HepG2 (cell line): ENCODE measurements at regions not wholly inside any gene's neighbourhood (a gene's known extent, or its start where the extent isn't known, plus 50 kb on each side); places are given as distances from the start of the nearest gene placed in this dataset.

Source experiments
- ATAC-seq: fragments of 200-7000 bp; cut with Tn5 transposase; 3 replicates; pipeline ENCODE4 v1.9.1; 2020; ENCODE audit warnings: mild to moderate bottlenecking, moderate library complexity
- BruUV-seq: library from RNA; stranded (reverse); fragments of 400-500 nt; replicated peaks from 2 replicates; lab custom pipeline; 2021; lab: Mats Ljungman, UMichigan
- CTCF ChIA-PET: fragments of 300-600 bp; formaldehyde crosslinking; extraction: SDS; loops from one replicate; lab custom pipeline; 2021; ENCODE audit warnings: low total read pairs, inconsistent platforms, low intra/inter-chr PET ratio; lab: Yijun Ruan, JAX
- POLR2A ChIA-PET: fragments of 350-600 bp; sonication (Branson Sonifier 250); formaldehyde crosslinking; loops from one replicate; lab custom pipeline; 2020; ENCODE audit warnings: antibody characterized with exemption, inconsistent platforms; lab: Yijun Ruan, JAX
- DNase-seq: peaks from one replicate; pipeline ENCODE4 v3.0.0-alpha.2; 2015; ENCODE audit warnings: low spot score
- FAIRE-seq: peaks from 3 replicates; lab custom pipeline; 2011; peaks lifted over from hg19 to GRCh38; lab: Jason Lieb, UNC
- H2AFZ ChIP-seq: one replicate; pipeline ENCODE4 v1.6.1; 2011; ENCODE audit warnings: low read length, inconsistent platforms
- H3K27ac ChIP-seq: fragments of 300-600 bp; 3 replicates; pipeline ENCODE4 v1.8.0; 2011; ENCODE audit warnings: mixed run types, mild to moderate bottlenecking, mixed read lengths, low read length, inconsistent platforms; ENCODE audit not compliant: insufficient read depth; ENCODE audit errors: extremely low read length
- H3K27me3 ChIP-seq, 2 experiments: fragments of 200-600 bp in 1 of 2; 2 replicates in 1 of 2; 3 replicates in 1 of 2; pipeline versions ENCODE4 v1.6.0 to v1.8.0; 2011; ENCODE audit warnings: low read length in 2 of 2, mild to moderate bottlenecking in 2 of 2, moderate library complexity in 2 of 2, inconsistent platforms in 1 of 2; ENCODE audit not compliant: insufficient read depth in 2 of 2, control insufficient read depth in 1 of 2
- H3K36me3 ChIP-seq, 2 experiments: fragments of 200-600 bp in 1 of 2; replicated peaks in 1 of 2; 2 replicates in 1 of 2; 3 replicates in 1 of 2; pipeline versions ENCODE4 v1.5.1 to v1.8.0; 2011; ENCODE audit warnings: low read length in 2 of 2, inconsistent platforms in 1 of 2; ENCODE audit not compliant: insufficient read depth in 2 of 2, control insufficient read depth in 1 of 2
- H3K4me1 ChIP-seq: 2 replicates; pipeline ENCODE4 v1.5.1; 2012; ENCODE audit warnings: low read length, inconsistent platforms; ENCODE audit not compliant: insufficient read depth
- H3K4me2 ChIP-seq: 2 replicates; pipeline ENCODE4 v1.6.0; 2011; ENCODE audit warnings: low read depth, low read length, inconsistent platforms
- H3K4me3 ChIP-seq, 3 experiments: fragments of 200-600 bp in 1 of 3; sonication (generic), shearing (Covaris generic) in 1 of 3; replicated peaks in 1 of 3; 2 replicates each; pipeline ENCODE4 v1.5.1; 2011 to 2016; ENCODE audit warnings: low read length in 3 of 3, inconsistent platforms in 2 of 3, low read depth in 2 of 3, mild to moderate bottlenecking in 2 of 3, control low read depth in 1 of 3, mixed read lengths in 1 of 3; ENCODE audit not compliant: insufficient read depth in 1 of 3
- H3K79me2 ChIP-seq: one replicate; pipeline ENCODE4 v1.6.1; 2011; ENCODE audit warnings: low read length, inconsistent platforms; ENCODE audit not compliant: insufficient read depth
- H3K9ac ChIP-seq: 2 replicates; pipeline ENCODE4 v1.6.0; 2011; ENCODE audit warnings: mild to moderate bottlenecking, low read depth, low read length, inconsistent platforms; ENCODE audit not compliant: insufficient read depth
- H3K9me3 ChIP-seq: 2 replicates; pipeline ENCODE4 v1.5.1; 2012; ENCODE audit warnings: mild to moderate bottlenecking, low read length
- H4K20me1 ChIP-seq: 2 replicates; pipeline ENCODE4 v1.6.0; 2011; ENCODE audit warnings: inconsistent platforms, mild to moderate bottlenecking, low read length, moderate library complexity; ENCODE audit not compliant: insufficient read depth
- ATF3 ChIP-seq: sonication (generic); formaldehyde crosslinking; IDR thresholded peaks from 2 replicates; pipeline ENCODE4 v1.4.0; 2020; ENCODE audit warnings: missing genetic modification reagents
- CENPT ChIP-seq: sonication (generic); formaldehyde crosslinking; IDR thresholded peaks from 2 replicates; pipeline ENCODE4 v1.8.0; 2022; ENCODE audit warnings: low read depth, mild to moderate bottlenecking, moderate library complexity, missing genetic modification reagents
- HNRNPK ChIP-seq: fragments of 200-400 bp; formaldehyde crosslinking; IDR thresholded peaks from 2 replicates; pipeline ENCODE4 v1.6.1; 2018; ENCODE audit warnings: low read length, low read depth, moderate library complexity, mild to moderate bottlenecking; ENCODE audit not compliant: poor library complexity, severe bottlenecking
- POLR2AphosphoS2 ChIP-seq: IDR thresholded peaks from 2 replicates; pipeline ENCODE4 v1.6.1; 2011; ENCODE audit warnings: low read depth, low read length, improper control_type of control experiment
- SOX13 ChIP-seq, 3 experiments: fragments of 450-650 bp in 1 of 3; sonication (generic) in 1 of 3; formaldehyde crosslinking in 1 of 3; IDR thresholded peaks in 2 of 3; conservative IDR thresholded peaks in 1 of 3; 2 replicates each; pipeline versions ENCODE4 v1.5.0 to v1.6.1; 2016 to 2020; ENCODE audit warnings: antibody characterized with exemption in 1 of 3, mild to moderate bottlenecking in 1 of 3, missing compliant biosample characterization in 1 of 3, missing genetic modification reagents in 1 of 3, moderate library complexity in 1 of 3
- SRY ChIP-seq: sonication (generic); formaldehyde crosslinking; IDR thresholded peaks from 2 replicates; pipeline ENCODE4 v1.8.0; 2022; ENCODE audit warnings: mild to moderate bottlenecking, missing genetic modification reagents
- TRIM24 ChIP-seq: sonication (generic); formaldehyde crosslinking; IDR thresholded peaks from 2 replicates; pipeline ENCODE4 v1.8.0; 2022; ENCODE audit warnings: mild to moderate bottlenecking, missing genetic modification reagents
- ZNF326 ChIP-seq: sonication (generic); formaldehyde crosslinking; IDR thresholded peaks from 2 replicates; pipeline ENCODE4 v1.4.0; 2020; ENCODE audit warnings: missing genetic modification reagents, borderline replicate concordance
- ZNF546 ChIP-seq: sonication (generic); formaldehyde crosslinking; conservative IDR thresholded peaks from 2 replicates; pipeline ENCODE4 v1.8.1; 2023; ENCODE audit warnings: mild to moderate bottlenecking, missing genetic modification reagents
- ZNF781 ChIP-seq: sonication (generic); formaldehyde crosslinking; IDR thresholded peaks from 2 replicates; pipeline ENCODE4 v1.5.1; 2020; ENCODE audit warnings: borderline replicate concordance, mild to moderate bottlenecking, missing genetic modification reagents; ENCODE audit errors: not compliant biosample characterization
- WGBS: methylation state at CpG from one replicate; pipeline ENCODE4 v1.1.6; 2017; ENCODE audit warnings: low lambda C conversion rate; 5-methylcytosine and 5-hydroxymethylcytosine counted together
- in situ Hi-C: cut with HindIII; loops from 2 replicates; pipeline ENCODE4 v1.10.0; 2017; ENCODE audit warnings: low pct_unique_long_range_greater_than_20kb; ENCODE audit not compliant: extremely low pct_ligation_motif_present
- intact Hi-C: fragments of 100-400 bp; cut with micrococcal nuclease; formaldehyde crosslinking; loops from one replicate; pipeline ENCODE4 v1.10.0; 2022; ENCODE audit not compliant: unreplicated experiment
- TF ChIP-seq, protein P1 (sequence below): IDR thresholded peaks from 2 replicates; pipeline ENCODE4 v1.6.1; 2016; ENCODE audit warnings: low read depth

DNA sequence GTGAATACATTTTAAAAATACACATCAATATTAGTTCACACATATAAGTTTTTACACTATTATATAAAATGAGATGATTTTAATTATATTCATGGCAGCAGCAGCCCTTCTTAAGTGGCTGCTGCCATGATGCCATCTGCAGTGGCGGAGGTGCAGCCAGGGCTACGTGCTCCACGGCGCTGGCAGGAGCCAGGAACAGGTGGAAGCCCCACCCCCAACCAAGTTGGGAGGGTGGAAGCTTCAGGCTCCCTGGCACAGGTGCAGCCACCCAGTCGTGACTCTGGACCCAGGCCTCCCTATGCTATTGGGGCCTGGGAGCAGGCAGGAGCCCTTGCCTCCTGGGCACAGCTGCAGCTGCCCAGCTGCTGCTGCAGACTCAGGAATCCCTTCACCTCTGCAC lies 646.9 kb upstream of the PCDH9 start:
- in situ Hi-C loops: no loop called here
- no peaks in the 10 kb centered on the region for H3K79me2 ChIP-seq
- H4K20me1 ChIP-seq: no peaks in the 10 kb centered on the region
- CTCF ChIA-PET: no interaction called here
- no peak overlapping the region for H3K9ac ChIP-seq
- FAIRE-seq (no peak), ATAC-seq (no peak), DNase-seq (no peak)
- POLR2A ChIA-PET: no interaction called here
- BruUV-seq: no TSS peak
- no peak overlapping the region for H3K4me2 ChIP-seq
- 72% methylated on average over 2 of the region's 5 CpGs for WGBS
- H3K4me1 ChIP-seq: no peaks in the 10 kb centered on the region
- H3K27me3 ChIP-seq: no peaks in the 10 kb centered on the region; a peak in 1 of 5 replicates
- no peak overlapping the region for H2AFZ ChIP-seq
- no peaks in the 10 kb centered on the region for H3K9me3 ChIP-seq
- intact Hi-C loops: no loop called here
- TF ChIP-seq SRY (no peak), ZNF326 (no peak), HNRNPK (no peak), ZNF546 (CRISPR knock-in tag) (no peak), SOX13 (IDR thresholded peaks at IDR 0.05) (no peak), SOX13 (CRISPR knock-in tag; conservative IDR thresholded peaks at IDR 0.05 in 1 of 2, IDR thresholded peaks at IDR 0.05 in 1 of 2) (no peak), ATF3 (CRISPR knock-in tag) (no peak), ZNF781 (CRISPR knock-in tag) (no peak), CENPT (CRISPR knock-in tag) (no peak), POLR2AphosphoS2 (no peak), TRIM24 (CRISPR knock-in tag) (no peak)
- TF ChIP-seq, protein P1, sequence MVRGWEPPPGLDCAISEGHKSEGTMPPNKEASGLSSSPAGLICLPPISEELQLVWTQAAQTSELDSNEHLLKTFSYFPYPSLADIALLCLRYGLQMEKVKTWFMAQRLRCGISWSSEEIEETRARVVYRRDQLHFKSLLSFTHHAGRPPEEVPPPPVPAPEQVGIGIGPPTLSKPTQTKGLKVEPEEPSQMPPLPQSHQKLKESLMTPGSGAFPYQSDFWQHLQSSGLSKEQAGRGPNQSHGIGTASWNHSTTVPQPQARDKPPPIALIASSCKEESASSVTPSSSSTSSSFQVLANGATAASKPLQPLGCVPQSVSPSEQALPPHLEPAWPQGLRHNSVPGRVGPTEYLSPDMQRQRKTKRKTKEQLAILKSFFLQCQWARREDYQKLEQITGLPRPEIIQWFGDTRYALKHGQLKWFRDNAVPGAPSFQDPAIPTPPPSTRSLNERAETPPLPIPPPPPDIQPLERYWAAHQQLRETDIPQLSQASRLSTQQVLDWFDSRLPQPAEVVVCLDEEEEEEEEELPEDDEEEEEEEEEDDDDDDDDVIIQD (CRISPR knock-in tag): no peak
- H3K27ac ChIP-seq: no peak overlapping the region
- H3K4me3 ChIP-seq: no peak overlapping the region
- H3K36me3 ChIP-seq: no peaks in the 10 kb centered on the region
